WTC11 (cell line): ENCODE measurements at regions not wholly inside any gene's neighbourhood (a gene's known extent, or its start where the extent isn't known, plus 50 kb on each side); places are given as distances from the start of the nearest gene placed in this dataset.

Experiments used
- ATAC-seq: fragments of 200-7000 bp; cut with Tn5 transposase; 2 replicates; pipeline ENCODE4 v1.10.0; 2021; ENCODE audit warnings: mild to moderate bottlenecking, moderate library complexity
- CTCF ChIA-PET: fragments of 300-600 bp; sonication (Branson Sonifier 250); formaldehyde crosslinking; loops from one replicate; lab custom pipeline; 2021; ENCODE audit warnings: antibody characterized with exemption; lab: Charles Lee
- POLR2A ChIA-PET: fragments of 350-600 bp; sonication (Branson Sonifier 250); formaldehyde crosslinking; loops from one replicate; lab custom pipeline; 2021; ENCODE audit warnings: antibody characterized with exemption; lab: Charles Lee
- DNase-seq: peaks from one replicate; pipeline ENCODE4 v3.0.0; 2021; ENCODE audit warnings: low spot score
- H3K27ac Mint-ChIP-seq: 2 replicates; pipeline ENCODE4 v1.8.0; 2021; ENCODE audit warnings: mixed read lengths
- H3K27me3 Mint-ChIP-seq: 2 replicates; pipeline ENCODE4 v1.8.0; 2021; ENCODE audit warnings: low read depth, mild to moderate bottlenecking, moderate library complexity, mixed read lengths
- H3K36me3 Mint-ChIP-seq: 2 replicates; pipeline ENCODE4 v1.8.0; 2021; ENCODE audit warnings: mixed read lengths
- H3K4me1 Mint-ChIP-seq: 2 replicates; pipeline ENCODE4 v1.8.0; 2022; ENCODE audit warnings: mixed read lengths
- H3K4me3 Mint-ChIP-seq: 2 replicates; pipeline ENCODE4 v1.8.0; 2021; ENCODE audit warnings: mild to moderate bottlenecking, moderate library complexity, mixed read lengths
- H3K9me3 Mint-ChIP-seq: 2 replicates; pipeline ENCODE4 v1.8.0; 2021; ENCODE audit warnings: mixed read lengths
- ATF1 ChIP-seq: sonication (generic); formaldehyde crosslinking; IDR thresholded peaks from 2 replicates; pipeline ENCODE4 v1.8.1; 2023; ENCODE audit warnings: mild to moderate bottlenecking, moderate library complexity, missing genetic modification reagents
- CREM ChIP-seq: sonication (generic); formaldehyde crosslinking; IDR thresholded peaks from 2 replicates; pipeline ENCODE4 v1.8.1; 2022; ENCODE audit warnings: mild to moderate bottlenecking, missing genetic modification reagents, moderate library complexity
- E2F5 ChIP-seq: sonication (generic); formaldehyde crosslinking; IDR thresholded peaks from 2 replicates; pipeline ENCODE4 v1.8.1; 2022; ENCODE audit warnings: mild to moderate bottlenecking, moderate library complexity, missing genetic modification reagents
- GABPB1 ChIP-seq: sonication (generic); formaldehyde crosslinking; IDR thresholded peaks from 2 replicates; pipeline ENCODE4 v1.8.1; 2023; ENCODE audit warnings: mild to moderate bottlenecking, missing genetic modification reagents
- MLX ChIP-seq: sonication (generic); formaldehyde crosslinking; IDR thresholded peaks from 2 replicates; pipeline ENCODE4 v1.8.1; 2023; ENCODE audit warnings: mild to moderate bottlenecking, missing genetic modification reagents, moderate library complexity
- NFATC4 ChIP-seq: fragments of 250-450 bp; sonication (Bioruptor Pico); IDR thresholded peaks from 2 replicates; pipeline ENCODE4 v1.9.0; 2021; ENCODE audit warnings: mild to moderate bottlenecking
- NR2C2 ChIP-seq: sonication (generic); formaldehyde crosslinking; IDR thresholded peaks from 2 replicates; pipeline ENCODE4 v1.8.0; 2022; ENCODE audit warnings: mild to moderate bottlenecking, missing genetic modification reagents
- OVOL2 ChIP-seq: fragments of 250-450 bp; sonication (Bioruptor Pico); IDR thresholded peaks from 2 replicates; pipeline ENCODE4 v1.9.0; 2021; ENCODE audit warnings: mild to moderate bottlenecking, borderline replicate concordance
- TEAD1 ChIP-seq: sonication (generic); formaldehyde crosslinking; IDR thresholded peaks from 2 replicates; pipeline ENCODE4 v1.8.0; 2022; ENCODE audit warnings: mild to moderate bottlenecking, missing genetic modification reagents
- ZNF121 ChIP-seq: sonication (generic); formaldehyde crosslinking; IDR thresholded peaks from 2 replicates; pipeline ENCODE4 v1.8.0; 2023; ENCODE audit warnings: missing genetic modification reagents
- ZNF138 ChIP-seq: sonication (generic); formaldehyde crosslinking; conservative IDR thresholded peaks from 2 replicates; pipeline ENCODE4 v1.8.1; 2022; ENCODE audit warnings: mild to moderate bottlenecking, moderate library complexity, missing genetic modification reagents
- ZNF219 ChIP-seq: sonication (generic); formaldehyde crosslinking; IDR thresholded peaks from 2 replicates; pipeline ENCODE4 v1.8.0; 2023; ENCODE audit warnings: missing genetic modification reagents, mild to moderate bottlenecking, borderline replicate concordance
- ZNF416 ChIP-seq: fragments of 250-450 bp; sonication (Bioruptor Pico); IDR thresholded peaks from 2 replicates; pipeline ENCODE4 v1.9.0; 2021; ENCODE audit warnings: mild to moderate bottlenecking, inconsistent platforms
- ZNF532 ChIP-seq: fragments of 250-450 bp; sonication (Bioruptor Pico); IDR thresholded peaks from 2 replicates; pipeline ENCODE4 v1.9.0; 2021; ENCODE audit warnings: mild to moderate bottlenecking, borderline replicate concordance
- TF ChIP-seq, protein P1 (sequence below): sonication (generic); formaldehyde crosslinking; conservative IDR thresholded peaks from 2 replicates; pipeline ENCODE4 v1.8.1; 2022; ENCODE audit warnings: mild to moderate bottlenecking, missing genetic modification reagents
- TF ChIP-seq, protein P2 (sequence below): sonication (generic); formaldehyde crosslinking; IDR thresholded peaks from 2 replicates; pipeline ENCODE4 v1.8.0; 2023; ENCODE audit warnings: missing genetic modification reagents, mild to moderate bottlenecking, borderline replicate concordance
- TF ChIP-seq, protein P3 (sequence below): sonication (generic); formaldehyde crosslinking; IDR thresholded peaks from 2 replicates; pipeline ENCODE4 v1.8.1; 2023; ENCODE audit warnings: mild to moderate bottlenecking, missing genetic modification reagents
- TF ChIP-seq, protein P4 (sequence below): sonication (generic); formaldehyde crosslinking; IDR thresholded peaks from 2 replicates; pipeline ENCODE4 v1.8.1; 2023; ENCODE audit warnings: mild to moderate bottlenecking, moderate library complexity, missing genetic modification reagents

DNA sequence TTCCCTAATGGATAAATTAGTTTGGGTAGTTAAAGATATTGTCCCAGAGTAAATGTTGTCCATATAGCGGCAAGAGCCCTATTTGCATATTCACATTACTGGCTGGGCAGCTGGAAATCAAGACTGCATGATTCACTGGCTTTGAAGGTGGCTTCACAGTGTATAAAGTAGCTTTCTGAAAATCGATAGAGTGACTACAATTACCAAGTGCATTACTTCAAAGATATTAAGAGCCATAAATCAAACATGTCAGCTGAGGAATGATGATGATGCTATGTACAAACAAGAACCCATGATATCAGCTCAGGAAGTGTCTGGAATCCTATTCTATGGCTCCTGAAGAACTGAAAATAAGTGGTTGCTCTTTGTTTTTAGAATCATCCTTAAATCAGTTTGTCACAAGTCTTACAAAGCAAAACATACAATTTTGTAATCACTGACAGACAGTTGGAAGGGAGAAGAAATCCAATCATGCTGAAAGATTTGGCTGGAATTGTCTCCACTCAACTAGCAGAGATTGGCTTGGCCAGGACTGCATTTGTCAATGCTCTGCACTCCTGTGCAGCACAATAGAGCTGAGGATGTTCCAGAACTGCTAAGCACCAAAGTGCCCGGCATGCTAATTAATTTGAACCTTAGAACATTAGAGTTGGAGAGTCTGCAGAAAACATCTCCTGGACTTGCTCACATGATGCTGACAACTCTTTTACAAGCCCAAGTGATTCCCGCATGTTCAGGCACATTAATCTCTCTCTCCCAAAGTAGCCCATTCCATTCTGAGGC lies 77.9 kb upstream of the B3GAT2 start (continued):
- TF ChIP-seq NR2C2 (CRISPR knock-in tag) (no peak), ZNF121 (no peak), OVOL2 (CRISPR knock-in tag) (no peak), CREM (no peak), GABPB1 (no peak), ZNF532 (CRISPR knock-in tag) (no peak), MLX (CRISPR knock-in tag) (no peak), ZNF219 (no peak)
- TF ChIP-seq, protein P1, sequence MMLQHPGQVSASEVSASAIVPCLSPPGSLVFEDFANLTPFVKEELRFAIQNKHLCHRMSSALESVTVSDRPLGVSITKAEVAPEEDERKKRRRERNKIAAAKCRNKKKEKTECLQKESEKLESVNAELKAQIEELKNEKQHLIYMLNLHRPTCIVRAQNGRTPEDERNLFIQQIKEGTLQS (CRISPR knock-in tag), result no peak
- TF ChIP-seq, protein P2, sequence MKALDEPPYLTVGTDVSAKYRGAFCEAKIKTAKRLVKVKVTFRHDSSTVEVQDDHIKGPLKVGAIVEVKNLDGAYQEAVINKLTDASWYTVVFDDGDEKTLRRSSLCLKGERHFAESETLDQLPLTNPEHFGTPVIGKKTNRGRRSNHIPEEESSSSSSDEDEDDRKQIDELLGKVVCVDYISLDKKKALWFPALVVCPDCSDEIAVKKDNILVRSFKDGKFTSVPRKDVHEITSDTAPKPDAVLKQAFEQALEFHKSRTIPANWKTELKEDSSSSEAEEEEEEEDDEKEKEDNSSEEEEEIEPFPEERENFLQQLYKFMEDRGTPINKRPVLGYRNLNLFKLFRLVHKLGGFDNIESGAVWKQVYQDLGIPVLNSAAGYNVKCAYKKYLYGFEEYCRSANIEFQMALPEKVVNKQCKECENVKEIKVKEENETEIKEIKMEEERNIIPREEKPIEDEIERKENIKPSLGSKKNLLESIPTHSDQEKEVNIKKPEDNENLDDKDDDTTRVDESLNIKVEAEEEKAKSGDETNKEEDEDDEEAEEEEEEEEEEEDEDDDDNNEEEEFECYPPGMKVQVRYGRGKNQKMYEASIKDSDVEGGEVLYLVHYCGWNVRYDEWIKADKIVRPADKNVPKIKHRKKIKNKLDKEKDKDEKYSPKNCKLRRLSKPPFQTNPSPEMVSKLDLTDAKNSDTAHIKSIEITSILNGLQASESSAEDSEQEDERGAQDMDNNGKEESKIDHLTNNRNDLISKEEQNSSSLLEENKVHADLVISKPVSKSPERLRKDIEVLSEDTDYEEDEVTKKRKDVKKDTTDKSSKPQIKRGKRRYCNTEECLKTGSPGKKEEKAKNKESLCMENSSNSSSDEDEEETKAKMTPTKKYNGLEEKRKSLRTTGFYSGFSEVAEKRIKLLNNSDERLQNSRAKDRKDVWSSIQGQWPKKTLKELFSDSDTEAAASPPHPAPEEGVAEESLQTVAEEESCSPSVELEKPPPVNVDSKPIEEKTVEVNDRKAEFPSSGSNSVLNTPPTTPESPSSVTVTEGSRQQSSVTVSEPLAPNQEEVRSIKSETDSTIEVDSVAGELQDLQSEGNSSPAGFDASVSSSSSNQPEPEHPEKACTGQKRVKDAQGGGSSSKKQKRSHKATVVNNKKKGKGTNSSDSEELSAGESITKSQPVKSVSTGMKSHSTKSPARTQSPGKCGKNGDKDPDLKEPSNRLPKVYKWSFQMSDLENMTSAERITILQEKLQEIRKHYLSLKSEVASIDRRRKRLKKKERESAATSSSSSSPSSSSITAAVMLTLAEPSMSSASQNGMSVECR (CRISPR knock-in tag), result no peak
- TF ChIP-seq, protein P3, sequence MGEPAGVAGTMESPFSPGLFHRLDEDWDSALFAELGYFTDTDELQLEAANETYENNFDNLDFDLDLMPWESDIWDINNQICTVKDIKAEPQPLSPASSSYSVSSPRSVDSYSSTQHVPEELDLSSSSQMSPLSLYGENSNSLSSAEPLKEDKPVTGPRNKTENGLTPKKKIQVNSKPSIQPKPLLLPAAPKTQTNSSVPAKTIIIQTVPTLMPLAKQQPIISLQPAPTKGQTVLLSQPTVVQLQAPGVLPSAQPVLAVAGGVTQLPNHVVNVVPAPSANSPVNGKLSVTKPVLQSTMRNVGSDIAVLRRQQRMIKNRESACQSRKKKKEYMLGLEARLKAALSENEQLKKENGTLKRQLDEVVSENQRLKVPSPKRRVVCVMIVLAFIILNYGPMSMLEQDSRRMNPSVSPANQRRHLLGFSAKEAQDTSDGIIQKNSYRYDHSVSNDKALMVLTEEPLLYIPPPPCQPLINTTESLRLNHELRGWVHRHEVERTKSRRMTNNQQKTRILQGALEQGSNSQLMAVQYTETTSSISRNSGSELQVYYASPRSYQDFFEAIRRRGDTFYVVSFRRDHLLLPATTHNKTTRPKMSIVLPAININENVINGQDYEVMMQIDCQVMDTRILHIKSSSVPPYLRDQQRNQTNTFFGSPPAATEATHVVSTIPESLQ (CRISPR knock-in tag), result no peak
- TF ChIP-seq, all 79 proteins: peak for 0

GRCh38 chr6:71035871-71036270 lies 79.0 kb upstream of the B3GAT2 start:
- no peak overlapping the region for H3K27ac Mint-ChIP-seq
- H3K4me1 Mint-ChIP-seq, result no peaks in the 10 kb centered on the region
- peaks cover 11% of the 10 kb centered on the region; the same call in 1 of the 2 replicates for H3K9me3 Mint-ChIP-seq
- H3K36me3 Mint-ChIP-seq, result no peaks in the 10 kb centered on the region
- TF ChIP-seq E2F5 (CRISPR knock-in tag) (no peak), ATF1 (no peak), ZNF138 (no peak), GABPB1 (no peak), TEAD1 (CRISPR knock-in tag) (no peak), ZNF416 (CRISPR knock-in tag) (no peak), NFATC4 (CRISPR knock-in tag) (no peak)
- TF ChIP-seq, protein P4, sequence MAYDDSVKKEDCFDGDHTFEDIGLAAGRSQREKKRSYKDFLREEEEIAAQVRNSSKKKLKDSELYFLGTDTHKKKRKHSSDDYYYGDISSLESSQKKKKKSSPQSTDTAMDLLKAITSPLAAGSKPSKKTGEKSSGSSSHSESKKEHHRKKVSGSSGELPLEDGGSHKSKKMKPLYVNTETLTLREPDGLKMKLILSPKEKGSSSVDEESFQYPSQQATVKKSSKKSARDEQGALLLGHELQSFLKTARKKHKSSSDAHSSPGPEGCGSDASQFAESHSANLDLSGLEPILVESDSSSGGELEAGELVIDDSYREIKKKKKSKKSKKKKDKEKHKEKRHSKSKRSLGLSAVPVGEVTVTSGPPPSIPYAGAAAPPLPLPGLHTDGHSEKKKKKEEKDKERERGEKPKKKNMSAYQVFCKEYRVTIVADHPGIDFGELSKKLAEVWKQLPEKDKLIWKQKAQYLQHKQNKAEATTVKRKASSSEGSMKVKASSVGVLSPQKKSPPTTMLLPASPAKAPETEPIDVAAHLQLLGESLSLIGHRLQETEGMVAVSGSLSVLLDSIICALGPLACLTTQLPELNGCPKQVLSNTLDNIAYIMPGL (CRISPR knock-in tag), result no peak
- no peak for DNase-seq
- CTCF ChIA-PET, result no interaction called here
- ATAC-seq, result no peak
- no peaks in the 10 kb centered on the region for H3K27me3 Mint-ChIP-seq
- POLR2A ChIA-PET, result no interaction called here
- no peak overlapping the region for H3K4me3 Mint-ChIP-seq
